22Rv1 (cell line): ENCODE measurements at regions not wholly inside any gene's neighbourhood (a gene's known extent, or its start where the extent isn't known, plus 50 kb on each side); places are given as distances from the start of the nearest gene placed in this dataset.

Source experiments
- CTCF ChIP-seq: fragments of 450-650 bp; IDR thresholded peaks from 2 replicates; pipeline ENCODE4 v1.5.1; 2017; ENCODE audit warnings: mild to moderate bottlenecking
- ZFX ChIP-seq: fragments of 450-650 bp; IDR thresholded peaks from 2 replicates; pipeline ENCODE4 v1.6.1; 2017; ENCODE audit warnings: antibody characterized with exemption, borderline replicate concordance

GRCh38 chr6:28598757-28599686 is 73.3 kb downstream of the GPX5 start:
- TF ChIP-seq CTCF (no peak), ZFX (no peak)
